GM12878 (cell line): ENCODE measurements at regions not wholly inside any gene's neighbourhood (a gene's known extent, or its start where the extent isn't known, plus 50 kb on each side); places are given as distances from the start of the nearest gene placed in this dataset.

Experiments
- ATAC-seq: fragments of 200-7000 bp; cut with Tn5 transposase; 3 replicates; pipeline ENCODE4 v1.9.1; 2020; ENCODE audit warnings: mild to moderate bottlenecking, moderate library complexity
- BruUV-seq: library from RNA; stranded (reverse); fragments of 400-500 nt; replicated peaks from 2 replicates; lab custom pipeline; 2021; lab: Mats Ljungman, UMichigan
- CTCF ChIA-PET: fragments of 300-600 bp; sonication (Branson Sonifier 250); formaldehyde crosslinking; extraction: SDS; loops from one replicate; lab custom pipeline; 2021; ENCODE audit warnings: inconsistent platforms; lab: Yijun Ruan, JAX
- POLR2A ChIA-PET: fragments of 350-600 bp; formaldehyde crosslinking; extraction: SDS; loops from one replicate; lab custom pipeline; 2021; ENCODE audit warnings: inconsistent platforms; lab: Charles Lee
- RAD21 ChIA-PET: fragments of 300-600 bp; sonication (Branson Sonifier 250); formaldehyde crosslinking; loops from one replicate; lab custom pipeline; 2023; ENCODE audit warnings: antibody characterized with exemption; ENCODE audit not compliant: unreplicated experiment; lab: Charles Lee
- SMC1A ChIA-PET: fragments of 300-600 bp; sonication (Branson Sonifier 250); formaldehyde crosslinking; loops from one replicate; lab custom pipeline; 2023; ENCODE audit not compliant: unreplicated experiment, uncharacterized antibody; lab: Charles Lee
- DNase-seq: peaks from one replicate; pipeline ENCODE4 v3.0.0-alpha.2; 2011; ENCODE audit warnings: low read depth, low spot score
- FAIRE-seq: peaks from 3 replicates; lab custom pipeline; 2011; peaks lifted over from hg19 to GRCh38; lab: Jason Lieb, UNC
- H2AFZ ChIP-seq: 2 replicates; pipeline ENCODE4 v1.6.0; 2011; ENCODE audit warnings: low read depth, low read length, control low read depth; ENCODE audit not compliant: control insufficient read depth
- H3K27ac ChIP-seq: 2 replicates; pipeline ENCODE4 v1.5.1; 2011; ENCODE audit warnings: control low read depth; ENCODE audit not compliant: control insufficient read depth, insufficient read depth
- H3K27me3 ChIP-seq, 2 experiments: replicated peaks in 1 of 2; 2 replicates each; pipeline versions ENCODE4 v1.6.0 to v1.6.1; 2011; ENCODE audit warnings: low read length in 1 of 2; ENCODE audit not compliant: control insufficient read depth in 2 of 2, insufficient read depth in 2 of 2
- H3K36me3 ChIP-seq, 2 experiments: 2 replicates each; pipeline ENCODE4 v1.5.1; 2011; ENCODE audit warnings: low read length in 1 of 2; ENCODE audit not compliant: control insufficient read depth in 2 of 2, insufficient read depth in 2 of 2
- H3K4me1 ChIP-seq: 2 replicates; pipeline ENCODE4 v1.6.1; 2011; ENCODE audit warnings: mild to moderate bottlenecking, low read length, moderate library complexity, mixed read lengths; ENCODE audit not compliant: control insufficient read depth, insufficient read depth
- H3K4me2 ChIP-seq: 2 replicates; pipeline ENCODE4 v1.6.0; 2011; ENCODE audit warnings: control low read depth; ENCODE audit not compliant: control insufficient read depth, insufficient read depth
- H3K4me3 ChIP-seq: fragments of 200-600 bp; sonication (generic); 2 replicates; pipeline ENCODE4 v1.5.1; 2016
- H3K79me2 ChIP-seq: 2 replicates; pipeline ENCODE4 v1.6.0; 2011; ENCODE audit warnings: low read length; ENCODE audit not compliant: control insufficient read depth, insufficient read depth
- H3K9ac ChIP-seq: 2 replicates; pipeline ENCODE4 v1.8.0; 2011; ENCODE audit warnings: low read length, control low read depth, mixed read lengths; ENCODE audit not compliant: control insufficient read depth, insufficient read depth
- H3K9me3 ChIP-seq: replicated peaks from 3 replicates; pipeline ENCODE4 v1.5.1; 2011; ENCODE audit warnings: mild to moderate bottlenecking, low read length; ENCODE audit not compliant: control insufficient read depth, insufficient read depth
- H4K20me1 ChIP-seq: 2 replicates; pipeline ENCODE4 v1.6.0; 2011; ENCODE audit not compliant: control insufficient read depth, insufficient read depth
- MTA2 ChIP-seq: fragments of 450-650 bp; IDR thresholded peaks from 2 replicates; pipeline ENCODE4 v1.6.1; 2016; ENCODE audit warnings: low read depth, mild to moderate bottlenecking, moderate library complexity
- MXI1 ChIP-seq: fragments of 150-350 bp; IDR thresholded peaks from 2 replicates; pipeline ENCODE4 v1.6.1; 2011; ENCODE audit warnings: low read depth, mild to moderate bottlenecking, inconsistent platforms, low read length, improper control_type of control experiment
- NBN ChIP-seq: fragments of 450-650 bp; IDR thresholded peaks from 2 replicates; pipeline ENCODE4 v1.6.1; 2016
- SIX5 ChIP-seq: IDR thresholded peaks from 2 replicates; pipeline ENCODE4 v1.6.1; 2011; ENCODE audit warnings: mild to moderate bottlenecking, low read depth, low read length, moderate library complexity; ENCODE audit not compliant: severe bottlenecking
- TCF7 ChIP-seq: IDR thresholded peaks from 2 replicates; pipeline ENCODE4 v1.6.1; 2014; ENCODE audit warnings: antibody characterized with exemption, borderline replicate concordance
- YBX1 ChIP-seq: fragments of 450-650 bp; IDR thresholded peaks from 2 replicates; pipeline ENCODE4 v1.6.1; 2016; ENCODE audit warnings: antibody characterized with exemption
- WGBS: methylation state at CpG from one replicate; pipeline ENCODE4 v1.1.6; 2016; ENCODE audit warnings: low lambda C conversion rate; ENCODE audit not compliant: insufficient replicate concordance, insufficient coverage; ENCODE audit errors: missing lambda C conversion rate; 5-methylcytosine and 5-hydroxymethylcytosine counted together
- in situ Hi-C: fragments of 300-500 bp; cut with MboI; formaldehyde crosslinking; loops from 9 replicates; pipeline ENCODE4 v1.14.3; 2018; ENCODE audit warnings: mixed read lengths
- intact Hi-C: fragments of 100-400 bp; cut with micrococcal nuclease; formaldehyde crosslinking; loops from one replicate; pipeline ENCODE4 v1.14.2; 2022; ENCODE audit not compliant: unreplicated experiment
- TF ChIP-seq, protein P1 (sequence below): IDR thresholded peaks from 2 replicates; pipeline ENCODE4 v1.6.1; 2012; ENCODE audit warnings: improper control_type of control experiment, low read depth, low read length; ENCODE audit not compliant: insufficient replicate concordance

DNA sequence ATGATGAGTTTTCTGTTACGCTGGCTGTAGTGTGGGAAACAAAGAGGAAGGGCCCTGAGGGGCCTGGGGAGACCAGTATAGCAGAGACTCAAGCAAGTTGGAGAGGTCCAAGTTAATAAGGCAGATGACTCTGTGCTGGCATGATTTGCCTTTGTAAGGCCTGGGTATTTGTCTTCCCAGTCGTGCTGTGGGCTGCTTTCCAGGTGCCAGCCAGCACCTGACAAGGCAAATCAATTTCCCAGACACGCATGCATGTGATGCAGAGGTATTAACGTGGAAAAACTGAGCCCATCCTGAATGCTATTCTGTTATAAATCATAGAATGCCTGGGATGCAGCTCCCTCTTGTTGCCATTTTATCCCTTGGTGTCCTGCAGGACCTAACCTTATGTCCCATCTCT, 175.6 kb downstream of the MFSD1 start:
- 15% methylated on average over 3 of the region's 4 CpGs for WGBS
- ATAC-seq: no peak
- in situ Hi-C loops: no loop called here

More for the DNA sequence above, 175.6 kb downstream of the MFSD1 start:
- Histone ChIP-seq H4K20me1 (no peaks in the 10 kb centered on the region), H3K27me3 (no peaks in the 10 kb centered on the region), H3K79me2 (no peaks in the 10 kb centered on the region), H3K4me1 (no peaks in the 10 kb centered on the region), H3K9me3 (no peaks in the 10 kb centered on the region), H2AFZ (no peak overlapping the region), H3K9ac (no peak overlapping the region), H3K36me3 (no peaks in the 10 kb centered on the region), H3K4me2 (no peak overlapping the region), H3K27ac (no peak overlapping the region), H3K4me3 (no peak overlapping the region)
- FAIRE-seq (no peak), DNase-seq (no peak)
- BruUV-seq: no TSS peak
- ChIA-PET SMC1A (no interaction called here), CTCF (no interaction called here), POLR2A (no interaction called here), RAD21 (no interaction called here)
- TF ChIP-seq SIX5: no peak
- TF ChIP-seq NBN: no peak
- TF ChIP-seq TCF7: no peak
- TF ChIP-seq YBX1: no peak
- no peak for TF ChIP-seq MXI1
- no peak for TF ChIP-seq MTA2
- TF ChIP-seq, protein P1, sequence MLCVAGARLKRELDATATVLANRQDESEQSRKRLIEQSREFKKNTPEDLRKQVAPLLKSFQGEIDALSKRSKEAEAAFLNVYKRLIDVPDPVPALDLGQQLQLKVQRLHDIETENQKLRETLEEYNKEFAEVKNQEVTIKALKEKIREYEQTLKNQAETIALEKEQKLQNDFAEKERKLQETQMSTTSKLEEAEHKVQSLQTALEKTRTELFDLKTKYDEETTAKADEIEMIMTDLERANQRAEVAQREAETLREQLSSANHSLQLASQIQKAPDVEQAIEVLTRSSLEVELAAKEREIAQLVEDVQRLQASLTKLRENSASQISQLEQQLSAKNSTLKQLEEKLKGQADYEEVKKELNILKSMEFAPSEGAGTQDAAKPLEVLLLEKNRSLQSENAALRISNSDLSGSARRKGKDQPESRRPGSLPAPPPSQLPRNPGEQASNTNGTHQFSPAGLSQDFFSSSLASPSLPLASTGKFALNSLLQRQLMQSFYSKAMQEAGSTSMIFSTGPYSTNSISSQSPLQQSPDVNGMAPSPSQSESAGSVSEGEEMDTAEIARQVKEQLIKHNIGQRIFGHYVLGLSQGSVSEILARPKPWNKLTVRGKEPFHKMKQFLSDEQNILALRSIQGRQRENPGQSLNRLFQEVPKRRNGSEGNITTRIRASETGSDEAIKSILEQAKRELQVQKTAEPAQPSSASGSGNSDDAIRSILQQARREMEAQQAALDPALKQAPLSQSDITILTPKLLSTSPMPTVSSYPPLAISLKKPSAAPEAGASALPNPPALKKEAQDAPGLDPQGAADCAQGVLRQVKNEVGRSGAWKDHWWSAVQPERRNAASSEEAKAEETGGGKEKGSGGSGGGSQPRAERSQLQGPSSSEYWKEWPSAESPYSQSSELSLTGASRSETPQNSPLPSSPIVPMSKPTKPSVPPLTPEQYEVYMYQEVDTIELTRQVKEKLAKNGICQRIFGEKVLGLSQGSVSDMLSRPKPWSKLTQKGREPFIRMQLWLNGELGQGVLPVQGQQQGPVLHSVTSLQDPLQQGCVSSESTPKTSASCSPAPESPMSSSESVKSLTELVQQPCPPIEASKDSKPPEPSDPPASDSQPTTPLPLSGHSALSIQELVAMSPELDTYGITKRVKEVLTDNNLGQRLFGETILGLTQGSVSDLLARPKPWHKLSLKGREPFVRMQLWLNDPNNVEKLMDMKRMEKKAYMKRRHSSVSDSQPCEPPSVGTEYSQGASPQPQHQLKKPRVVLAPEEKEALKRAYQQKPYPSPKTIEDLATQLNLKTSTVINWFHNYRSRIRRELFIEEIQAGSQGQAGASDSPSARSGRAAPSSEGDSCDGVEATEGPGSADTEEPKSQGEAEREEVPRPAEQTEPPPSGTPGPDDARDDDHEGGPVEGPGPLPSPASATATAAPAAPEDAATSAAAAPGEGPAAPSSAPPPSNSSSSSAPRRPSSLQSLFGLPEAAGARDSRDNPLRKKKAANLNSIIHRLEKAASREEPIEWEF: no peak
- intact Hi-C loops: no loop called here
